BLaER1 (cell line): ENCODE measurements at regions not wholly inside any gene's neighbourhood (a gene's known extent, or its start where the extent isn't known, plus 50 kb on each side); places are given as distances from the start of the nearest gene placed in this dataset.

Source experiments
- H3K27ac ChIP-seq: shearing (Covaris generic); formaldehyde crosslinking; 2 replicates; pipeline ENCODE4 v1.8.1; 2022
- H3K27me3 ChIP-seq: shearing (Covaris generic); formaldehyde crosslinking; 2 replicates; pipeline ENCODE4 v1.8.1; 2022
- H3K36me3 ChIP-seq: shearing (Covaris generic); formaldehyde crosslinking; 2 replicates; pipeline ENCODE4 v1.8.1; 2022
- H3K4me1 ChIP-seq: shearing (Covaris generic); formaldehyde crosslinking; 2 replicates; pipeline ENCODE4 v1.8.1; 2022
- H3K4me2 ChIP-seq: shearing (Covaris generic); formaldehyde crosslinking; 2 replicates; pipeline ENCODE4 v1.8.1; 2022
- H3K4me3 ChIP-seq: shearing (Covaris generic); formaldehyde crosslinking; 2 replicates; pipeline ENCODE4 v1.8.1; 2022
- H3K9ac ChIP-seq: shearing (Covaris generic); formaldehyde crosslinking; 2 replicates; pipeline ENCODE4 v1.8.1; 2022
- H3K9me3 ChIP-seq: shearing (Covaris generic); formaldehyde crosslinking; 2 replicates; pipeline ENCODE4 v1.8.1; 2022
- H4K20me1 ChIP-seq: shearing (Covaris generic); formaldehyde crosslinking; 2 replicates; pipeline ENCODE4 v1.8.1; 2022
- Cebpa-rat ChIP-seq: shearing (Covaris generic); IDR thresholded peaks from 2 replicates; pipeline ENCODE4 v1.8.1; 2022

- Histone ChIP-seq H3K36me3 (no peaks in the 10 kb centered on the region), H3K9ac (no peak overlapping the region), H4K20me1 (no peaks in the 10 kb centered on the region), H3K9me3 (peaks cover 5% of the 10 kb centered on the region), H3K4me1 (peaks cover 21% of the 10 kb centered on the region), H3K4me3 (no peak overlapping the region), H3K4me2 (no peak overlapping the region), H3K27me3 (no peaks in the 10 kb centered on the region), H3K27ac (no peak overlapping the region)
- TF ChIP-seq Cebpa-rat: no peak
Measured at GRCh38 chr17:77593081-77593480, 365.4 kb upstream of the TNRC6C start.

- H3K36me3 ChIP-seq: no peaks in the 10 kb centered on the region
- no peaks in the 10 kb centered on the region for H3K27me3 ChIP-seq
- TF ChIP-seq Cebpa-rat: no peak
- no peak overlapping the region for H3K9ac ChIP-seq
- peak overlapping the region; percentile 30; the same call in 1 of the 2 replicates for H3K4me2 ChIP-seq
- H3K9me3 ChIP-seq: no peaks in the 10 kb centered on the region
- H3K27ac ChIP-seq: no peak overlapping the region
- peaks cover 21% of the 10 kb centered on the region for H3K4me1 ChIP-seq
- no peaks in the 10 kb centered on the region for H4K20me1 ChIP-seq
- no peak overlapping the region for H3K4me3 ChIP-seq
Measured at GRCh38 chr17:77594416-77595209, 363.9 kb upstream of the TNRC6C start.

- no peak overlapping the region for H3K4me3 ChIP-seq
- no peaks in the 10 kb centered on the region for H3K36me3 ChIP-seq
- H3K4me2 ChIP-seq: no peak overlapping the region
- no peak overlapping the region for H3K27ac ChIP-seq
- peaks cover 14% of the 10 kb centered on the region for H3K4me1 ChIP-seq
- no peaks in the 10 kb centered on the region for H4K20me1 ChIP-seq
- H3K27me3 ChIP-seq: no peaks in the 10 kb centered on the region
- H3K9ac ChIP-seq: no peak overlapping the region
- no peak for TF ChIP-seq Cebpa-rat
- no peaks in the 10 kb centered on the region for H3K9me3 ChIP-seq
Measured at GRCh38 chr17:77596491-77597417, 361.7 kb upstream of the TNRC6C start.

- no peak overlapping the region for H3K27ac ChIP-seq
- no peak overlapping the region for H3K4me3 ChIP-seq
- no peak for TF ChIP-seq Cebpa-rat
- H3K36me3 ChIP-seq: no peaks in the 10 kb centered on the region
- H3K9me3 ChIP-seq: no peaks in the 10 kb centered on the region
- no peaks in the 10 kb centered on the region for H4K20me1 ChIP-seq
- H3K4me1 ChIP-seq: peaks cover 14% of the 10 kb centered on the region
- no peak overlapping the region for H3K4me2 ChIP-seq
- H3K27me3 ChIP-seq: no peaks in the 10 kb centered on the region
- H3K9ac ChIP-seq: no peak overlapping the region
Measured at GRCh38 chr17:77597418-77598240, 360.9 kb upstream of the TNRC6C start.

- H3K36me3 ChIP-seq: no peaks in the 10 kb centered on the region
- no peaks in the 10 kb centered on the region for H4K20me1 ChIP-seq
- no peaks in the 10 kb centered on the region for H3K9me3 ChIP-seq
- no peak overlapping the region for H3K4me3 ChIP-seq
- H3K4me2 ChIP-seq: no peak overlapping the region
- peaks cover 12% of the 10 kb centered on the region for H3K4me1 ChIP-seq
- no peaks in the 10 kb centered on the region for H3K27me3 ChIP-seq
- H3K9ac ChIP-seq: no peak overlapping the region
- no peak overlapping the region for H3K27ac ChIP-seq
- TF ChIP-seq Cebpa-rat: no peak
Measured at GRCh38 chr17:77598241-77598620, 360.3 kb upstream of the TNRC6C start.

- H3K4me2 ChIP-seq: no peak overlapping the region
- H3K27ac ChIP-seq: no peak overlapping the region
- no peaks in the 10 kb centered on the region for H3K36me3 ChIP-seq
- H3K4me3 ChIP-seq: no peak overlapping the region
- no peak for TF ChIP-seq Cebpa-rat
- no peaks in the 10 kb centered on the region for H3K9me3 ChIP-seq
- H3K4me1 ChIP-seq: peaks cover 5% of the 10 kb centered on the region
- H3K9ac ChIP-seq: no peak overlapping the region
- no peaks in the 10 kb centered on the region for H3K27me3 ChIP-seq
- H4K20me1 ChIP-seq: no peaks in the 10 kb centered on the region
Measured at GRCh38 chr17:77599699-77600098, 358.8 kb upstream of the TNRC6C start.

- no peaks in the 10 kb centered on the region for H3K4me1 ChIP-seq
- H3K9ac ChIP-seq: no peak overlapping the region
- no peak overlapping the region for H3K4me2 ChIP-seq
- H3K9me3 ChIP-seq: no peaks in the 10 kb centered on the region
- H3K4me3 ChIP-seq: no peak overlapping the region
- no peaks in the 10 kb centered on the region for H3K36me3 ChIP-seq
- no peaks in the 10 kb centered on the region for H3K27me3 ChIP-seq
- TF ChIP-seq Cebpa-rat: no peak
- no peaks in the 10 kb centered on the region for H4K20me1 ChIP-seq
- H3K27ac ChIP-seq: no peak overlapping the region
Measured at GRCh38 chr17:77600346-77600745, 358.2 kb upstream of the TNRC6C start.

- no peak for TF ChIP-seq Cebpa-rat
- Histone ChIP-seq H3K4me2 (no peak overlapping the region), H3K4me1 (no peaks in the 10 kb centered on the region), H3K4me3 (no peak overlapping the region), H3K27me3 (no peaks in the 10 kb centered on the region), H3K9me3 (no peaks in the 10 kb centered on the region), H3K9ac (no peak overlapping the region), H3K27ac (no peak overlapping the region), H4K20me1 (no peaks in the 10 kb centered on the region), H3K36me3 (no peaks in the 10 kb centered on the region)
Measured at GRCh38 chr17:77601054-77601979, 357.2 kb upstream of the TNRC6C start.
